ENCODE measurements at regions not wholly inside any gene's neighbourhood (a gene's known extent, or its start where the extent isn't known, plus 50 kb on each side); places are given as distances from the start of the nearest gene placed in this dataset.
"Not testable (repeated sequence)": the region's sequence is repeated elsewhere in the genome, so short reads cannot be mapped to it uniquely, and the experiment has no call there.

DNA sequence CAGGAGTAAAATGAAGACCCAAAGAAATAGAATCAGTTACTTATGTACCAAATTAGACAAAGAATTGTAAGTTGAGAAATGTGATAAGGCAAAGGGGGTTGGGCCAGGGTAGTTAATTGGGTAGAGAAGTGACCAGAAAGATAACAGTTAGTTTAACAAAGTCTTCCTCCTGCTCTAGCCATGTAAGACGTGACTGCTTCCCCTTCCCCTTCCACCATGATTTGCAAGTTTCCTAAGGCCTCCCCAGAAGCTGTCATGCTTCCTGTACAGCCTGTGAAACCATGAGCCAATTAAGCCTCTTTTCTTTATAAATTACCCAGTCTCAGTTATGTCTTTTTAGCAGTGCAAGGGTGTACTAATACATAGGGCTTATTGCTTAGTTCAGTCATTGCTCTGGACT, 142.0 kb upstream of the PDE4B start:
- H3K4me1 Mint-ChIP-seq (ENCODE audit: low read depth, unreplicated experiment), result no peaks in the 10 kb centered on the region
- TF ChIP-seq, protein P1, sequence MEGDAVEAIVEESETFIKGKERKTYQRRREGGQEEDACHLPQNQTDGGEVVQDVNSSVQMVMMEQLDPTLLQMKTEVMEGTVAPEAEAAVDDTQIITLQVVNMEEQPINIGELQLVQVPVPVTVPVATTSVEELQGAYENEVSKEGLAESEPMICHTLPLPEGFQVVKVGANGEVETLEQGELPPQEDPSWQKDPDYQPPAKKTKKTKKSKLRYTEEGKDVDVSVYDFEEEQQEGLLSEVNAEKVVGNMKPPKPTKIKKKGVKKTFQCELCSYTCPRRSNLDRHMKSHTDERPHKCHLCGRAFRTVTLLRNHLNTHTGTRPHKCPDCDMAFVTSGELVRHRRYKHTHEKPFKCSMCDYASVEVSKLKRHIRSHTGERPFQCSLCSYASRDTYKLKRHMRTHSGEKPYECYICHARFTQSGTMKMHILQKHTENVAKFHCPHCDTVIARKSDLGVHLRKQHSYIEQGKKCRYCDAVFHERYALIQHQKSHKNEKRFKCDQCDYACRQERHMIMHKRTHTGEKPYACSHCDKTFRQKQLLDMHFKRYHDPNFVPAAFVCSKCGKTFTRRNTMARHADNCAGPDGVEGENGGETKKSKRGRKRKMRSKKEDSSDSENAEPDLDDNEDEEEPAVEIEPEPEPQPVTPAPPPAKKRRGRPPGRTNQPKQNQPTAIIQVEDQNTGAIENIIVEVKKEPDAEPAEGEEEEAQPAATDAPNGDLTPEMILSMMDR (IDR thresholded peaks at IDR 0.05; ENCODE audit: unreplicated experiment), result no peak
- no peak overlapping the region for H3K4me3 Mint-ChIP-seq (ENCODE audit: low read depth, unreplicated experiment)
- no peaks in the 10 kb centered on the region for H3K36me3 Mint-ChIP-seq (ENCODE audit: insufficient read depth, unreplicated experiment)
- intact Hi-C loops (cut with micrococcal nuclease; ENCODE audit: unreplicated experiment), result no loop called here
- BruUV-seq (replicated peaks), result no TSS peak
- CTCF ChIA-PET, result no interaction called here
- H3K27me3 Mint-ChIP-seq (ENCODE audit: unreplicated experiment), result peaks cover 50% of the 10 kb centered on the region
- no peak overlapping the region for H3K27ac Mint-ChIP-seq (ENCODE audit: unreplicated experiment)
- DNase-seq, result no peak
- peaks cover 3% of the 10 kb centered on the region for H3K9me3 Mint-ChIP-seq (ENCODE audit: low read depth, unreplicated experiment)

DNA sequence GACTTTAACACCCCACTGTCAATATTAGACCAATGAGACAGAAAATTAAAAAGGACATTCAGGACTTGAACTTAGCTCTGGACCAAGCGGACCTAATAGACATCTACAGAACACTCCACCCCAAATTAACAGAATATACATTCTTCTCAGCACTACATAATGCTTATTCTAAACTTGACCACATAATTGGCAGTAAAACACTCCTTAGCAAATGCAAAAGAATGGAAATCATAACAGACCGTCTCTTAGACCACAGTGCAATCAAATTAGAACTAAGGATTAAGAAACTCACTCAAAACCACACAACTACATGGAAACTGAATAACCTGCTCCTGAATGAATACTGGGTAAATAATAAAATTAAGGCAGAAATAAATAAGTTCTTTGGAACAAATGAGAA, 138.2 kb upstream of the PDE4B start:
- H3K36me3 Mint-ChIP-seq (ENCODE audit: insufficient read depth, unreplicated experiment); BruUV-seq (replicated peaks); H3K4me1 Mint-ChIP-seq (ENCODE audit: low read depth, unreplicated experiment); H3K9me3 Mint-ChIP-seq (ENCODE audit: low read depth, unreplicated experiment); H3K4me3 Mint-ChIP-seq (ENCODE audit: low read depth, unreplicated experiment); H3K27ac Mint-ChIP-seq (ENCODE audit: unreplicated experiment); intact Hi-C loops (cut with micrococcal nuclease; ENCODE audit: unreplicated experiment); DNase-seq; CTCF ChIA-PET: not testable (repeated sequence)
- H3K27me3 Mint-ChIP-seq (ENCODE audit: unreplicated experiment), result peaks cover 36% of the 10 kb centered on the region

DNA sequence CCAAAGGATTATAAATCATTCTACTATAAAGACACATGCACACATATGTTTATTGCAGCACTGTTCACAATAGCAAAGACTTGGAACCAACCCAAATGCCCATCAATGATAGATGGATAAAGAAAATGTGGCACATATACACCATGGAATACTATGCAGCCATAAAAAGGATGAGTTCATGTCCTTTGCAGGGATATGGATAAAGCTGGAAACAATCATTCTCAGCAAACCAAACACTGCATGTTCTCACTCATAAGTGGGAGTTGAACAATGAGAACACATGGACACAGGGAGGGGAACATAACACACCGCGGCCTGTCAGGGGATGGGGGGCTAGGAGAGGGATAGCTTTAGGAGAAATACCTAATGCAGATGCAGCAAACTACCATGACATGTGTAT, 135.1 kb upstream of the PDE4B start:
- H3K4me1 Mint-ChIP-seq (ENCODE audit: low read depth, unreplicated experiment); BruUV-seq (replicated peaks); DNase-seq; H3K9me3 Mint-ChIP-seq (ENCODE audit: low read depth, unreplicated experiment); H3K4me3 Mint-ChIP-seq (ENCODE audit: low read depth, unreplicated experiment); H3K36me3 Mint-ChIP-seq (ENCODE audit: insufficient read depth, unreplicated experiment); H3K27ac Mint-ChIP-seq (ENCODE audit: unreplicated experiment); CTCF ChIA-PET; intact Hi-C loops (cut with micrococcal nuclease; ENCODE audit: unreplicated experiment): not testable (repeated sequence)
- peaks cover 33% of the 10 kb centered on the region for H3K27me3 Mint-ChIP-seq (ENCODE audit: unreplicated experiment)

DNA sequence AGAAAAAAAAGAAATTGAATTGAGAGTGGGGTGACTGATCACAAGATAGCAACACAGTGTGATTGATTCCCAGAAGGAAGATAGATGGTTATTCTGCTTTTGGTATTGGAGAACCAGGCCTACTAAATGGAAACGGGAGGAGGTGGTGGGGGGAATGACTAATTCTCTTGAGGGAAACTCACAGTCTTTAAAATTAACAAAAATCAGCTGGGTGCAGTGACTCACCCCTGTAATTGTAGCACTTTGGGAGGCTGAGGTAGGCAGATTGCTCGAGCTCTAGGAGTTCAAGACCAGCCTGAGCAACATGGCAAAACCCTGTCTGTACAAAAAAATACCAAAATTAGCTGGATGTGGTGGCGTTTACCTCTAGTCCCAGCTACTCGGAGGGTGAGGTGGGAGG, 134.6 kb upstream of the PDE4B start:
- no peak overlapping the region for H3K27ac Mint-ChIP-seq (ENCODE audit: unreplicated experiment)
- H3K4me3 Mint-ChIP-seq (ENCODE audit: low read depth, unreplicated experiment), result no peak overlapping the region
- BruUV-seq (replicated peaks), result no TSS peak
- CTCF ChIA-PET, result no interaction called here
- H3K36me3 Mint-ChIP-seq (ENCODE audit: insufficient read depth, unreplicated experiment), result no peaks in the 10 kb centered on the region
- TF ChIP-seq, protein P1 (IDR thresholded peaks at IDR 0.05; ENCODE audit: unreplicated experiment), result no peak
- peaks cover 28% of the 10 kb centered on the region for H3K27me3 Mint-ChIP-seq (ENCODE audit: unreplicated experiment)
- DNase-seq, result no peak
- intact Hi-C loops (cut with micrococcal nuclease; ENCODE audit: unreplicated experiment), result no loop called here
- H3K4me1 Mint-ChIP-seq (ENCODE audit: low read depth, unreplicated experiment), result no peaks in the 10 kb centered on the region
- H3K9me3 Mint-ChIP-seq (ENCODE audit: low read depth, unreplicated experiment), result no peaks in the 10 kb centered on the region

DNA sequence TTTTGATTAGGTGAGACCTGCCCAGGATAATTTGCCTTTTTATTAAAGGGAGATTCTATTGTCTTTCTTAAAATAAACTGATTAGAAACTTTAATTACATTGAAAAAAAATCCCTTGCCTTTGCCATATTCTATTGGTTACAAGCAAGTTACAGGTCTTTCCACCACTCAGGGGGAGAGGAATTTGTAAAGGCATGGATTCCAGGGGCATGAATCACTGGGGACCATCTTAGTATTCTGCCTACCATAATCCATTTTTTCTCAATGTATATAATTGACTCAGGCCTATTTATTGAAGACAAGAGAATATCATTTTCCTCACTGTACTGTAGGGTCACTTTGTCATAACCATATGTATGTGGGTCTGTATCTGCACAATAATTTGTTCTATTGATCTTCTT, 124.3 kb upstream of the PDE4B start:
- no peak overlapping the region for H3K4me3 Mint-ChIP-seq (ENCODE audit: low read depth, unreplicated experiment)
- H3K36me3 Mint-ChIP-seq (ENCODE audit: insufficient read depth, unreplicated experiment), result no peaks in the 10 kb centered on the region
- H3K9me3 Mint-ChIP-seq (ENCODE audit: low read depth, unreplicated experiment), result no peaks in the 10 kb centered on the region
- intact Hi-C loops (cut with micrococcal nuclease; ENCODE audit: unreplicated experiment), result no loop called here
- no TSS peak for BruUV-seq (replicated peaks)
- H3K4me1 Mint-ChIP-seq (ENCODE audit: low read depth, unreplicated experiment), result no peaks in the 10 kb centered on the region
- no peaks in the 10 kb centered on the region for H3K27me3 Mint-ChIP-seq (ENCODE audit: unreplicated experiment)
- TF ChIP-seq, protein P1 (IDR thresholded peaks at IDR 0.05; ENCODE audit: unreplicated experiment), result no peak
- H3K27ac Mint-ChIP-seq (ENCODE audit: unreplicated experiment), result no peak overlapping the region
- DNase-seq, result no peak
- CTCF ChIA-PET, result no interaction called here
